ENCODE measurements at regions not wholly inside any gene's neighbourhood (a gene's known extent, or its start where the extent isn't known, plus 50 kb on each side); places are given as distances from the start of the nearest gene placed in this dataset.

- no peak overlapping the region for H3K4me3 ChIP-seq
- intact Hi-C loops (cut with DNase I; ENCODE audit: low total_unique reads), result no loop called here
- no peak overlapping the region for H3K27ac ChIP-seq
- DNase-seq, result no peak
- no peaks in the 10 kb centered on the region for H3K4me1 ChIP-seq
- no peaks in the 10 kb centered on the region for H3K27me3 ChIP-seq
- 86 to 98% methylated on average over 3 of the region's 3 CpGs for WGBS, 2 donors
- TF ChIP-seq CTCF (IDR thresholded peaks at IDR 0.05) (no peak), POLR2A (IDR thresholded peaks at IDR 0.05) (no peak)
- H3K9me3 ChIP-seq, result no peaks in the 10 kb centered on the region
- H3K36me3 ChIP-seq (ENCODE audit: low read depth, missing control alignments), result no peaks in the 10 kb centered on the region
Measured at GRCh38 chrX:140944710-140945109, 57.7 kb upstream of the SPANXB1 start.

GRCh38 chrX:140948827-140949226 lies 53.6 kb upstream of the SPANXB1 start:
- Histone ChIP-seq H3K27me3 (no peaks in the 10 kb centered on the region), H3K27ac (no peak overlapping the region), H3K4me1 (no peaks in the 10 kb centered on the region), H3K4me3 (no peak overlapping the region), H3K9me3 (no peaks in the 10 kb centered on the region), H3K36me3 (ENCODE audit: low read depth, missing control alignments) (no peaks in the 10 kb centered on the region)
- TF ChIP-seq POLR2A (IDR thresholded peaks at IDR 0.05), result no peak
- no peak for TF ChIP-seq CTCF (IDR thresholded peaks at IDR 0.05)
- WGBS, 2 donors, result 61 to 72% methylated on average over 5 of the region's 5 CpGs
- intact Hi-C loops (cut with DNase I; ENCODE audit: low total_unique reads), result no loop called here
- DNase-seq, result no peak

- intact Hi-C loops (cut with DNase I; ENCODE audit: low total_unique reads), result no loop called here
- Histone ChIP-seq H3K9me3 (no peaks in the 10 kb centered on the region), H3K27ac (no peak overlapping the region), H3K27me3 (no peaks in the 10 kb centered on the region), H3K36me3 (ENCODE audit: low read depth, missing control alignments) (no peaks in the 10 kb centered on the region), H3K4me1 (no peaks in the 10 kb centered on the region), H3K4me3 (no peak overlapping the region)
- TF ChIP-seq POLR2A (IDR thresholded peaks at IDR 0.05), result no peak
- no peak for TF ChIP-seq CTCF (IDR thresholded peaks at IDR 0.05)
- DNase-seq, result no peak
- WGBS, 2 donors, result 76 to 88% methylated on average over 5 of the region's 5 CpGs
Measured at GRCh38 chrX:140949233-140949632, 53.2 kb upstream of the SPANXB1 start.

Small RNA genes lying in the stretch of these regions (microRNA-seq; reads per million reads assigned to microRNA genes)
- gene MIR320D2 (ENCODE audit: borderline number of aligned reads in 2 of 2, borderline replicate concordance in 1 of 2), result 0 to 0.69 reads per million in 2 donors

Small RNA genes lying in the stretch of these regions (small RNA-seq; reads per million reads assigned to genes)
- gene MIR320D2, result 0 reads per million in 2 donors
